ENCODE measurements at regions not wholly inside any gene's neighbourhood (a gene's known extent, or its start where the extent isn't known, plus 50 kb on each side); places are given as distances from the start of the nearest gene placed in this dataset.

DNA sequence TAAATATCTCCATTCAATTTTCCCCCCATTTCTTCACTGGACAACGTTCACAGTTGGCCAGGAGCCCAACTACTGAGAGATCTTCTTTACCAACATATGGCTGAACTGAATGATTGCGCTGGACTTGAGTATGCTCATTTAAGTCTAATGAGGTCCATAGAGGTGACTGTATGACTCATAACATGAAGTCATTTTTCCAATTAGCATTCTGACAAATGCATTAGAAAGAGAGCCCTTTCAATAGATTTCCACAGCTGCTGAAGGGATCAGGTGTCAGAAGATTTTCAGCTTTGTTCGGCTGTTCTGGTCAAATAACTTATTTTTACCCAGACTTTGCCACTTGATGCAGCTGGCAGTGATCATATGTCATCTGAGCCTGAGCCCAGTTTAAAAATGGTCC, 438.0 kb downstream of the ETV1 start:
- ATAC-seq: no peak
- H3K27me3 Mint-ChIP-seq (ENCODE audit: insufficient read depth, low read depth, poor library complexity): no peaks in the 10 kb centered on the region
- no peaks in the 10 kb centered on the region for H3K36me3 ChIP-seq (ENCODE audit: insufficient read depth)
- H3K4me2 ChIP-seq: no peak overlapping the region
- no peaks in the 10 kb centered on the region for H3K4me1 Mint-ChIP-seq
- H3K79me2 ChIP-seq (replicated peaks; ENCODE audit: insufficient read depth): no peaks in the 10 kb centered on the region
- H2AFZ ChIP-seq: no peak overlapping the region
- H3K4me3 ChIP-seq: no peak overlapping the region
- H4K20me1 ChIP-seq (replicated peaks; ENCODE audit: insufficient read depth): no peaks in the 10 kb centered on the region
- H3K27me3 ChIP-seq (ENCODE audit: insufficient read depth): no peaks in the 10 kb centered on the region
- DNase-seq (ENCODE audit: low spot score): no peak
- no peaks in the 10 kb centered on the region for H3K4me1 ChIP-seq (ENCODE audit: insufficient read depth)
- H3K27ac Mint-ChIP-seq: no peak overlapping the region
- H3K36me3 Mint-ChIP-seq (ENCODE audit: low read depth): no peaks in the 10 kb centered on the region
- H3K27ac ChIP-seq (ENCODE audit: low read depth): no peak overlapping the region
- no peaks in the 10 kb centered on the region for H3K9me2 ChIP-seq (ENCODE audit: insufficient read depth)
- H3K4me3 Mint-ChIP-seq: no peak overlapping the region
- TF ChIP-seq, protein P1, sequence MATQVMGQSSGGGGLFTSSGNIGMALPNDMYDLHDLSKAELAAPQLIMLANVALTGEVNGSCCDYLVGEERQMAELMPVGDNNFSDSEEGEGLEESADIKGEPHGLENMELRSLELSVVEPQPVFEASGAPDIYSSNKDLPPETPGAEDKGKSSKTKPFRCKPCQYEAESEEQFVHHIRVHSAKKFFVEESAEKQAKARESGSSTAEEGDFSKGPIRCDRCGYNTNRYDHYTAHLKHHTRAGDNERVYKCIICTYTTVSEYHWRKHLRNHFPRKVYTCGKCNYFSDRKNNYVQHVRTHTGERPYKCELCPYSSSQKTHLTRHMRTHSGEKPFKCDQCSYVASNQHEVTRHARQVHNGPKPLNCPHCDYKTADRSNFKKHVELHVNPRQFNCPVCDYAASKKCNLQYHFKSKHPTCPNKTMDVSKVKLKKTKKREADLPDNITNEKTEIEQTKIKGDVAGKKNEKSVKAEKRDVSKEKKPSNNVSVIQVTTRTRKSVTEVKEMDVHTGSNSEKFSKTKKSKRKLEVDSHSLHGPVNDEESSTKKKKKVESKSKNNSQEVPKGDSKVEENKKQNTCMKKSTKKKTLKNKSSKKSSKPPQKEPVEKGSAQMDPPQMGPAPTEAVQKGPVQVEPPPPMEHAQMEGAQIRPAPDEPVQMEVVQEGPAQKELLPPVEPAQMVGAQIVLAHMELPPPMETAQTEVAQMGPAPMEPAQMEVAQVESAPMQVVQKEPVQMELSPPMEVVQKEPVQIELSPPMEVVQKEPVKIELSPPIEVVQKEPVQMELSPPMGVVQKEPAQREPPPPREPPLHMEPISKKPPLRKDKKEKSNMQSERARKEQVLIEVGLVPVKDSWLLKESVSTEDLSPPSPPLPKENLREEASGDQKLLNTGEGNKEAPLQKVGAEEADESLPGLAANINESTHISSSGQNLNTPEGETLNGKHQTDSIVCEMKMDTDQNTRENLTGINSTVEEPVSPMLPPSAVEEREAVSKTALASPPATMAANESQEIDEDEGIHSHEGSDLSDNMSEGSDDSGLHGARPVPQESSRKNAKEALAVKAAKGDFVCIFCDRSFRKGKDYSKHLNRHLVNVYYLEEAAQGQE (IDR thresholded peaks at IDR 0.05; ENCODE audit: unreplicated experiment): no peak
- no peaks in the 10 kb centered on the region for H3K9me3 Mint-ChIP-seq
- no peaks in the 10 kb centered on the region for H3F3A ChIP-seq (replicated peaks; ENCODE audit: low read depth)

DNA sequence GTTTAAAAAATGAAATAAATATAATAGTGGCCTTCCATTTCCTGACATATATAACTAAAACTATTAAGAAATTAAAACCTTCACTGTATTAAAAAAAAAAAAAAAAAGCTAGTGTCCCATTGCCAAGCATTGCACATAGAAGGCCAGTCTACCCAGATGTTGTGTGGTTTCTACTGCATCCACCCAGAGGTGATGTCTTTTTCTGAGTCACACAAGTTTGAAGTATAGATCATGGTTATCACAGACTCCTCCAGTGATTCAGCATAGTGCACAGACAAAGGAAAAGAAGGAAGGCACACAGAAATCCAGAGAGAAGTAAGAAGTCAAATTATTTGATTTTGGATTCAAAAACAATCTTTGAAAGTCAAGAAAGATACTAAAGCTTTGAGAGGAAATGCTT, 429.0 kb downstream of the ETV1 start:
- H3K9me2 ChIP-seq (ENCODE audit: insufficient read depth): no peaks in the 10 kb centered on the region
- ATAC-seq: no peak
- H3K27me3 ChIP-seq (ENCODE audit: insufficient read depth): no peaks in the 10 kb centered on the region
- no peaks in the 10 kb centered on the region for H3K79me2 ChIP-seq (replicated peaks; ENCODE audit: insufficient read depth)
- no peak for DNase-seq (ENCODE audit: low spot score)
- H3K4me1 ChIP-seq (ENCODE audit: insufficient read depth): no peaks in the 10 kb centered on the region
- no peaks in the 10 kb centered on the region for H3K9me3 Mint-ChIP-seq
- peaks cover 2% of the 10 kb centered on the region for H3K27me3 Mint-ChIP-seq (ENCODE audit: insufficient read depth, low read depth, poor library complexity)
- no peak overlapping the region for H3K4me3 Mint-ChIP-seq
- no peak overlapping the region for H3K27ac ChIP-seq (ENCODE audit: low read depth)
- no peaks in the 10 kb centered on the region for H3K36me3 Mint-ChIP-seq (ENCODE audit: low read depth)
- H3K4me1 Mint-ChIP-seq: peaks cover 2% of the 10 kb centered on the region; the same call in 1 of the 3 replicates
- no peak overlapping the region for H3K27ac Mint-ChIP-seq
- no peak overlapping the region for H3K4me3 ChIP-seq
- H2AFZ ChIP-seq: no peak overlapping the region
- H3K4me2 ChIP-seq: no peak overlapping the region
- no peaks in the 10 kb centered on the region for H4K20me1 ChIP-seq (replicated peaks; ENCODE audit: insufficient read depth)
- no peaks in the 10 kb centered on the region for H3K36me3 ChIP-seq (ENCODE audit: insufficient read depth)
- H3F3A ChIP-seq (replicated peaks; ENCODE audit: low read depth): no peaks in the 10 kb centered on the region
- TF ChIP-seq POLR2AphosphoS5 (IDR thresholded peaks at IDR 0.05; ENCODE audit: low read depth) (no peak), ZNF331 (CRISPR knock-in tag; IDR thresholded peaks at IDR 0.05; ENCODE audit: low read depth) (no peak), JUNB (IDR thresholded peaks at IDR 0.05; ENCODE audit: unreplicated experiment) (no peak), NANOG (IDR thresholded peaks at IDR 0.05; ENCODE audit: borderline replicate concordance) (no peak), CREB1 (CRISPR knock-in tag; IDR thresholded peaks at IDR 0.05; ENCODE audit: low read depth) (no peak), EZH2 (IDR thresholded peaks at IDR 0.05; ENCODE audit: low read depth, unreplicated experiment) (no peak), EZH2phosphoT487 (IDR thresholded peaks at IDR 0.05; ENCODE audit: unreplicated experiment) (no peak), STAT1 (IDR thresholded peaks at IDR 0.05; ENCODE audit: unreplicated experiment) (no peak), ZNF114 (CRISPR knock-in tag; IDR thresholded peaks at IDR 0.05) (no peak)
- TF ChIP-seq, protein P2, sequence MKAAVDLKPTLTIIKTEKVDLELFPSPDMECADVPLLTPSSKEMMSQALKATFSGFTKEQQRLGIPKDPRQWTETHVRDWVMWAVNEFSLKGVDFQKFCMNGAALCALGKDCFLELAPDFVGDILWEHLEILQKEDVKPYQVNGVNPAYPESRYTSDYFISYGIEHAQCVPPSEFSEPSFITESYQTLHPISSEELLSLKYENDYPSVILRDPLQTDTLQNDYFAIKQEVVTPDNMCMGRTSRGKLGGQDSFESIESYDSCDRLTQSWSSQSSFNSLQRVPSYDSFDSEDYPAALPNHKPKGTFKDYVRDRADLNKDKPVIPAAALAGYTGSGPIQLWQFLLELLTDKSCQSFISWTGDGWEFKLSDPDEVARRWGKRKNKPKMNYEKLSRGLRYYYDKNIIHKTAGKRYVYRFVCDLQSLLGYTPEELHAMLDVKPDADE (IDR thresholded peaks at IDR 0.05): no peak
- TF ChIP-seq, protein P3, sequence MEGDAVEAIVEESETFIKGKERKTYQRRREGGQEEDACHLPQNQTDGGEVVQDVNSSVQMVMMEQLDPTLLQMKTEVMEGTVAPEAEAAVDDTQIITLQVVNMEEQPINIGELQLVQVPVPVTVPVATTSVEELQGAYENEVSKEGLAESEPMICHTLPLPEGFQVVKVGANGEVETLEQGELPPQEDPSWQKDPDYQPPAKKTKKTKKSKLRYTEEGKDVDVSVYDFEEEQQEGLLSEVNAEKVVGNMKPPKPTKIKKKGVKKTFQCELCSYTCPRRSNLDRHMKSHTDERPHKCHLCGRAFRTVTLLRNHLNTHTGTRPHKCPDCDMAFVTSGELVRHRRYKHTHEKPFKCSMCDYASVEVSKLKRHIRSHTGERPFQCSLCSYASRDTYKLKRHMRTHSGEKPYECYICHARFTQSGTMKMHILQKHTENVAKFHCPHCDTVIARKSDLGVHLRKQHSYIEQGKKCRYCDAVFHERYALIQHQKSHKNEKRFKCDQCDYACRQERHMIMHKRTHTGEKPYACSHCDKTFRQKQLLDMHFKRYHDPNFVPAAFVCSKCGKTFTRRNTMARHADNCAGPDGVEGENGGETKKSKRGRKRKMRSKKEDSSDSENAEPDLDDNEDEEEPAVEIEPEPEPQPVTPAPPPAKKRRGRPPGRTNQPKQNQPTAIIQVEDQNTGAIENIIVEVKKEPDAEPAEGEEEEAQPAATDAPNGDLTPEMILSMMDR (conservative IDR thresholded peaks at IDR 0.05; ENCODE audit: low read depth in 2 of 2): no peak

Data from GM23338 (cell line).